ENCODE measurements at regions not wholly inside any gene's neighbourhood (a gene's known extent, or its start where the extent isn't known, plus 50 kb on each side); places are given as distances from the start of the nearest gene placed in this dataset.
A peak's percentile ranks its signal among the peaks of the same experiment; 100 is the strongest.

DNA sequence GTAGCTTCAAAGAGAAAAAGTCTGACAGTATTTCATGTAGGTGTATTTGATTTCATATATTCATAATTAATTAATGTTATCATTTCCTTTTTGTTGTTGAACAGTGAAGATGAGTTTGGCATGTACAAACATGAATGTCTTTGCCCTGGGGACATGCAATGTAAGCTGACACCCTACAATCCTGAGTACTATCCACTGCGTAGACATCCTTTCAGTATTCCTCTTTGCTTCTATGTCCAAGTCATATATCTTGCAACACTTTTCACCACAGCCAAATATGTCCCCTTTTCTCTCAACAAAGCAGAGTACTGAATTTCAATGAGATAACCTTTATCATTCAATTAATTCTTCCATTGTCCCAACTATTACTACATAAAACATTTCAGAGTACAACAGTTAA lies 93.6 kb downstream of the GPR37 start:
- H3K9me3 ChIP-seq, result no peaks in the 10 kb centered on the region
- no peaks in the 10 kb centered on the region for H4K20me1 ChIP-seq
- H3K27me3 ChIP-seq, result no peaks in the 10 kb centered on the region
- no peak overlapping the region for H3K4me2 ChIP-seq
- H3K27ac ChIP-seq, result no peak overlapping the region
- no peaks in the 10 kb centered on the region for H3K36me3 ChIP-seq
- H3K4me3 ChIP-seq, result no peak overlapping the region
- no peaks in the 10 kb centered on the region for H3K4me1 ChIP-seq
- H3K9ac ChIP-seq, result no peak overlapping the region
- no peak for TF ChIP-seq Cebpa-rat (IDR thresholded peaks at IDR 0.05)

DNA sequence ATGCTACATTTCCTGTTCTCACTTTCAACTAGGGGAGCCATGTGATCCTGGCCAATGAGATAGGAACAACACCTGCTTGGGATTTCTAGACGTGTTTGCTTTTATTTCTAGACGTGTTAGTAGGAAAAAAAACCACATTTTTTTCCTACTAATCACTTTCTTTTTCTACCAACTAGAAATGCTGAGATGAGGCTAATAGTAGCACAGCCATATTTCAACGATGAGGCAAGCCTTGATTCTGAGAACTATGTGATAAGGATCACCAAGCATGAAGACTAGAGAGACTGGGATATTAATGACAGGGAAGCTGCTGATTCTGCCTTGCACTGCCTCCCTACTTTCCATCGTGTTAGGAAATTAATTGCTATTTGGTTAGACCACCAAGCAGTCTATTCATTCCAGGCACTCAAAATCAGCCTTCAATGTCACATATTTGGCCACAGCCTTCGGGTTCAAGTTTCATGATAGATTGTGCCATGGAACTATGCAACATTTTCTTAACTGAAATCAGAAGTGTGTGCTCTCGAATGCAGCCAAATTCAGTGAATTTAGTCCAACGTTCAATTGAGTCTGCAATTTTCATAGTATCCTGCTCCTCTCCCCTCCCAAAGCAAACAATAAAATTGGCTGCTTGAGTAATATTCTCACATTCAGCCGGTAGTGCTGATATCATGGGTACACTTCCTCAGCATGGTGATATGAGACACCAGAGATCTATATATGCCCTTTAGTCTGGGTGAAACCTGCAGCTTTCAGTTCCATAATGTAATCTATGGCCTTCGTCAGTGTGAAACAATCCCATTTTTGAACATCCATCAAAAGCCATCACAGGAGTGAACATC lies 98.1 kb downstream of the GPR37 start:
- Histone ChIP-seq H3K4me2 (no peak overlapping the region), H3K4me3 (no peak overlapping the region), H3K9me3 (no peaks in the 10 kb centered on the region), H4K20me1 (no peaks in the 10 kb centered on the region), H3K36me3 (no peaks in the 10 kb centered on the region), H3K4me1 (no peaks in the 10 kb centered on the region), H3K27ac (no peak overlapping the region), H3K9ac (no peak overlapping the region), H3K27me3 (no peaks in the 10 kb centered on the region)
- TF ChIP-seq Cebpa-rat (IDR thresholded peaks at IDR 0.05), result no peak

DNA sequence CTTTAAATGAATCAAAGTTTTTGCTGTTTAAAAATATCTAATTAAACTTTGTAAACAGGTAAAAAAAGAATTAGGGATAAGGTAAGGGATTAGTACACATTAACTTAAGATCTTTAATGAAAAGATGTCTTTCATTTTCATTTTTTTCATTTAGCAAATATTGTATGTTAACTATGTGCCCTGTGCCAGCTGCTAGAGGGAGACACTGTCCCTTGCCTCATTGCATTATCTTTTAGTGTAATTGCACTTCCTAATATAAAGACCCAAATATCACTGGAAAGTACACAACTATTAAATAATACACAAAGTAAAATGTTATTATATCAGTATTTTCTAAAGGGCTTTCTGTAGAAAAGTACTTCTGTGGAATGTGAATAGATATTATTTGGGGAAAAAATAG lies 102.7 kb downstream of the GPR37 start:
- Histone ChIP-seq H3K4me1 (no peaks in the 10 kb centered on the region), H4K20me1 (no peaks in the 10 kb centered on the region), H3K4me2 (no peak overlapping the region), H3K27ac (no peak overlapping the region), H3K36me3 (no peaks in the 10 kb centered on the region), H3K9ac (no peak overlapping the region), H3K9me3 (no peaks in the 10 kb centered on the region), H3K27me3 (no peaks in the 10 kb centered on the region), H3K4me3 (no peak overlapping the region)
- no peak for TF ChIP-seq Cebpa-rat (IDR thresholded peaks at IDR 0.05)

DNA sequence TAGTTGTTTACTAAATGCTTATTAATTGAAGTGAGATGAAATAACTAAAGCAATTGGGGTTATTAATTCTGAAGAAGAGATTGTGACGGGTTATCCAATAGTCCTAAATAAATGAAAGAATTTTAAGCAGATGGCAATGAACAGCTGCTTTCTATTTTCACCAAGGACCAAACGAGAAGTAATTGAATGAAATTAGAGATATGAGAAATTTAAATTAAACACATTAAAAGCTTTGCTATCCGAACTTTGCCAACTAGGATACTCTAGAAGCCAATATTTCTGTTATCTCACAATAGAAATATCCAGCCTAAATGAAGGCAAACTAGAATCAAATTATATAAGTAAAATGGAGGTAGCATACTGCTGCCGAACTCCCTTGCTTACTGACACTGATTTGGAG lies 103.2 kb downstream of the GPR37 start:
- Histone ChIP-seq H3K9ac (no peak overlapping the region), H3K4me2 (no peak overlapping the region)

DNA sequence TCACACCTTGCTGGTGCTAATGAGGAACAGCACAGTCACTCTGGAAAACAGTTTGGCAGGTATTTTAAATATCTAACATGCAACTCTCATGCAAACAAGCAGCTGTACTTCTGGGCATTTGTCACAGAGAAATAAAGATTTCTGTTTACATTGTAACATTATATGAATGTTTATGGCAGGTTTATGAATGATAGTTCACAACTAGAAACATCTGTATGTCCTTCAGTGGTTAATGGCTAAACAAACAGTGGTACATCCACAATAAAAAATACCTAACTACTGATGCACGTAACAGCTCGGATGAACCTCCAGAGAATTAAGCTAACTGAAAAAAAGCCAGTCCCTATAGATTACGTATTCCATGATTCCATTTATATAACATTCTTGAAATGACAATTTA lies 109.6 kb downstream of the GPR37 start:
- Histone ChIP-seq H3K4me1 (no peaks in the 10 kb centered on the region), H4K20me1 (no peaks in the 10 kb centered on the region), H3K9ac (no peak overlapping the region), H3K36me3 (no peaks in the 10 kb centered on the region), H3K4me3 (no peak overlapping the region), H3K9me3 (no peaks in the 10 kb centered on the region), H3K4me2 (no peak overlapping the region), H3K27ac (no peak overlapping the region), H3K27me3 (no peaks in the 10 kb centered on the region)
- no peak for TF ChIP-seq Cebpa-rat (IDR thresholded peaks at IDR 0.05)

More for the DNA sequence above, 103.2 kb downstream of the GPR37 start:
- H3K36me3 ChIP-seq, result no peaks in the 10 kb centered on the region
- no peaks in the 10 kb centered on the region for H3K9me3 ChIP-seq
- no peaks in the 10 kb centered on the region for H3K27me3 ChIP-seq
- no peaks in the 10 kb centered on the region for H4K20me1 ChIP-seq
- no peaks in the 10 kb centered on the region for H3K4me1 ChIP-seq
- H3K27ac ChIP-seq, result no peak overlapping the region
- H3K4me3 ChIP-seq, result no peak overlapping the region
- no peak for TF ChIP-seq Cebpa-rat (IDR thresholded peaks at IDR 0.05)

DNA sequence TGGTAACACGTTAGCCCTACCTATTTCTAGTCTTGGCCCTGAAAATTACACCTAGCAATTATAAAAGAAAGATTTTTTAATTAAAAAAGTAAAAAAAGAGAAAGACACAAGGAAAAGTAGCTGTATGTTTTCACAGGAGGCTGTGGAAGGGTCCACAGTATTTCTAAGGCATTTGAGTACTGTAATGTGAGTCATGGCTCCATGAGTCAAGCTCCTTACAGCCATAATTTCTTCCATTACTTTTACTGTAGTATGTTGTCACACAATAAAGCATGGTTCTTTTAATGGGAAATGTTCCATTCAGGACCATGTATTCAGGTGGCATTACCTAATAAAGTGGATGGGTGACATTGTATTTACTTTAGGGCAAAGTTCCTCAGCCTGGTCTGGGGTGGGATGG lies 113.4 kb downstream of the GPR37 start:
- H3K9ac ChIP-seq, result no peak overlapping the region
- no peaks in the 10 kb centered on the region for H4K20me1 ChIP-seq
- H3K4me3 ChIP-seq, result no peak overlapping the region
- H3K4me1 ChIP-seq, result 0 out of 2 replicates have a peak, but pooled peaks cover 4% of the 10 kb centered on the region
- H3K36me3 ChIP-seq, result no peaks in the 10 kb centered on the region
- no peak overlapping the region for H3K27ac ChIP-seq
- TF ChIP-seq Cebpa-rat (IDR thresholded peaks at IDR 0.05), result no peak
- no peak overlapping the region for H3K4me2 ChIP-seq
- no peaks in the 10 kb centered on the region for H3K9me3 ChIP-seq
- no peaks in the 10 kb centered on the region for H3K27me3 ChIP-seq

DNA sequence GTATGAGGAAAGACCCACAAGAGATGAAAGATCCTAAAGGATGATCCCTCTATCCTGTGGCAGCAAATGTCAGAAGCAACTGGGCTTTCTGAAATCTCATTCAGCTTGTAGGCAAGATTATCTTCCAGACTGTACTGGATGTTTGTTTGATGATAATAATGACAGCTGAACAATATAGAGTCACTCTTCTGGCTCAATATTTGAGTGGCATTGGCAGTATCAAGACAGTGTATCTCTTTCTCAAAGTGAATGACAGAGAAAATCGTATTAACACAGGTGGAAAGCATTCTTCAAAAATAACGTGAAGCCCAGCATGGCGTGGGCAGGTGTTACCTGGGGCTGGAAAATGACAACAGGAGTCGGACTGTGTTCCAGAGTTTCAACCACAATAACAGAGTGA lies 114.5 kb downstream of the GPR37 start:
- TF ChIP-seq Cebpa-rat (IDR thresholded peaks at IDR 0.05), result no peak
- H3K4me2 ChIP-seq, result no peak overlapping the region

DNA sequence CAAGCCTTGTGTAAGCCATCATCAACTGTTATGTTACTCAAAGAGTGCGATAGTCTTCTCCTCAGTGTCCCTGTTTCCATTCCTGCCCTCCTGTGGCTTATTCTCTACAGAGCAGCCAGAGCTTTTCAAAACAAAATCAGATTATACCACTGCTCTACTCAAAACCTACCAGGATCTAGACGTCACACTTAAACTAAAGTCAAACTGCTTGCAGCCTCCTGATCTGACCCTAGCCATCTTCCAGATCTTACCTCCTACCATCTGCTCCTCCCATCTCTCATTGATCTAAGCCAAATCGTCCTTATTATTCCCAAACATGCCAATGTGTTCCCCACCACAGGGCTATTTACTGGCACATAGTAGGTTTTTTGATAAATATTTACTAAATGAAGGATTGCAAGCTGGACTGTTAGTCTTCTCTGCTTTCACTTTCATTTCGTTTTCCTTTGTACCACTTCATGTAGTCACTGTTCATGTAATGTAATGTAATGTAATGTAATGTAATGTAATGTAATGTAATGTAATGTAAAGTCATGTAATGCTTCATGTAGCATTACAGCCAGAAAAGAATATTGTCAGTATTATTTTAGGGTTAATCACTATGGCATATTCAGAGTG lies 116.1 kb downstream of the GPR37 start:
- H3K27ac ChIP-seq, result peak overlapping the region; percentile 53; the same call in 1 of the 2 replicates
- TF ChIP-seq Cebpa-rat (IDR thresholded peaks at IDR 0.05), result no peak
- no peaks in the 10 kb centered on the region for H3K27me3 ChIP-seq
- H3K36me3 ChIP-seq, result no peaks in the 10 kb centered on the region
- H4K20me1 ChIP-seq, result no peaks in the 10 kb centered on the region
- H3K9me3 ChIP-seq, result no peaks in the 10 kb centered on the region
- peak overlapping the region; percentile 72 for H3K4me2 ChIP-seq
- H3K4me3 ChIP-seq, result peak overlapping the region; percentile 48
- 0 out of 2 replicates have a peak overlapping the region, but pooled peaks have one; percentile 41 for H3K9ac ChIP-seq
- 0 out of 2 replicates have a peak, but pooled peaks cover 4% of the 10 kb centered on the region for H3K4me1 ChIP-seq

More for the DNA sequence above, 114.5 kb downstream of the GPR37 start:
- Histone ChIP-seq H3K9me3 (no peaks in the 10 kb centered on the region), H3K36me3 (no peaks in the 10 kb centered on the region), H4K20me1 (no peaks in the 10 kb centered on the region), H3K4me3 (no peak overlapping the region), H3K9ac (no peak overlapping the region), H3K27me3 (no peaks in the 10 kb centered on the region), H3K4me1 (0 out of 2 replicates have a peak, but pooled peaks cover 4% of the 10 kb centered on the region), H3K27ac (no peak overlapping the region)

DNA sequence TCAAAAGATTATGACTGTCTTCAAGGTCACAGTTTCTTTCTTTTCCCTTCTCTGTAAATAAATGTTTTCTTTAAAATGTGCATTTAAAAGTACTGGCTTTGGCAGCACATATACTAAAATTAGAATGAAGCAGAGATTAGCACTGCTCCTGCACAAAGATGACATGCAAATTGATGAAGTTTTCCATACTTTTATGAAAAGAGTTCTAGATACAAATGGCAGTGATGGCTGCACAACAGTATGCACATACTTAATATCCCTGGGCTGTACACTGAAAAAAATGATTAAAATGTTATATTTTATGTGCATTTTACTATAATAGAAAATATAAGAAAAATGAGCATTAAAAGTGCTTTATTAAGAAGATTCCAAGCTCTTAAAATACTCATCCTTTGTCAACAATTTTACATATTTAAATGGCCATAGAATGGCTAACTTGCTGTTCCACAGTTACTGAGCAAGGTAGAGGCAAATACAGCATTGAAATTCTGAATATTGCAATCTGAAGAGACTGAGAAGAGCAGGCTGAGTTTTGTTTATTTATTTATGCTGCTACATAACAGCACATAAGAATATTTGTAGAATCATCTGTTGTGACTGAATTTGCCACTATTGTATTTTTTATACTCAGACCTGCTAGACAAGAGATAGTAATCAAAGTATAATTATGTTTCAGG lies 117.8 kb downstream of the GPR37 start:
- Histone ChIP-seq H4K20me1 (no peaks in the 10 kb centered on the region), H3K4me2 (no peak overlapping the region), H3K4me3 (no peak overlapping the region), H3K9ac (no peak overlapping the region), H3K36me3 (no peaks in the 10 kb centered on the region), H3K4me1 (0 out of 2 replicates have a peak, but pooled peaks cover 4% of the 10 kb centered on the region), H3K27ac (no peak overlapping the region), H3K27me3 (no peaks in the 10 kb centered on the region), H3K9me3 (no peaks in the 10 kb centered on the region)
- TF ChIP-seq Cebpa-rat (IDR thresholded peaks at IDR 0.05), result no peak

DNA sequence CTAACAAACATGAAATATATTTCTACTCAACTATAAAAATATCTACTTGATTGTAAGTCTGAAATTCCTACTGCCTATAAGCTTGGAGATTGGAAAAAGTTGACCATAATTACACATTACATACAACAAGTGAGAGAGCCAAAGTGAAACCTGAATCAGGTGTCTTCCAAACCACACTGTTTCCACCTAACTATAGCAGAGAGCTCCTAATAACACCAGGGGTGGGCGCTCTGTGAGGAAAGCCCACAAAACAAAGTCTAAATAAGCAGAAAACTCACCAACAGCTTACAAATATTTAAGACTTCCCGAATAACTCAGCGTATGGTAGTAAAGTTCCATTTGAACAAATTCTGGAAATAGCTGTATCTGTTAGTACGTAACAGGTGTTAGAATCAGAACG lies 119.9 kb downstream of the GPR37 start:
- Histone ChIP-seq H3K9ac (no peak overlapping the region), H4K20me1 (no peaks in the 10 kb centered on the region), H3K27me3 (no peaks in the 10 kb centered on the region), H3K9me3 (no peaks in the 10 kb centered on the region), H3K4me3 (no peak overlapping the region), H3K4me1 (0 out of 2 replicates have a peak, but pooled peaks cover 4% of the 10 kb centered on the region), H3K36me3 (no peaks in the 10 kb centered on the region), H3K27ac (no peak overlapping the region), H3K4me2 (no peak overlapping the region)
- TF ChIP-seq Cebpa-rat (IDR thresholded peaks at IDR 0.05), result no peak

Data from BLaER1 (cell line).